Stimulated activated CD8-positive, alpha-beta memory T cell treated with anti-CD3 and anti-CD28 coated beads, Interleukin-12 subunit alpha, Interleukin-12 subunit beta, amount 100 ng/mL, for 4 hours (primary cell): ENCODE measurements at regions not wholly inside any gene's neighbourhood (a gene's known extent, or its start where the extent isn't known, plus 50 kb on each side); places are given as distances from the start of the nearest gene placed in this dataset.

Source experiments
- DNase-seq: peaks from one replicate; pipeline ENCODE4 v3.0.0-alpha.2; 2020; ENCODE audit warnings: low read depth

GRCh38 chr2:191559569-191559968, 118.4 kb upstream of the NABP1 start:
- no peak for DNase-seq

GRCh38 chr2:191560411-191560980, 117.4 kb upstream of the NABP1 start:
- DNase-seq = no peak

GRCh38 chr2:191565120-191565519, 112.8 kb upstream of the NABP1 start:
- DNase-seq = no peak

GRCh38 chr2:191565647-191566198, 112.2 kb upstream of the NABP1 start:
- no peak for DNase-seq

- DNase-seq = peak; percentile 22
Observed at GRCh38 chr2:191566344-191566743, 111.6 kb upstream of the NABP1 start.

- no peak for DNase-seq
Observed at GRCh38 chr2:191567206-191567605, 110.7 kb upstream of the NABP1 start.

GRCh38 chr2:191569025-191569424, 108.9 kb upstream of the NABP1 start:
- no peak for DNase-seq

- DNase-seq = no peak
Observed at GRCh38 chr2:191571163-191571769, 106.7 kb upstream of the NABP1 start.

- no peak for DNase-seq
Observed at GRCh38 chr2:191572319-191572718, 105.6 kb upstream of the NABP1 start.

GRCh38 chr2:191573216-191573615, 104.7 kb upstream of the NABP1 start:
- DNase-seq = no peak

- no peak for DNase-seq
Observed at GRCh38 chr2:191574232-191574631, 103.7 kb upstream of the NABP1 start.

- no peak for DNase-seq
Observed at GRCh38 chr2:191577605-191578004, 100.3 kb upstream of the NABP1 start.

- no peak for DNase-seq
Observed at GRCh38 chr2:191578031-191578430, 99.9 kb upstream of the NABP1 start.

- no peak for DNase-seq
Observed at GRCh38 chr2:191580581-191580980, 97.4 kb upstream of the NABP1 start.

GRCh38 chr2:191581003-191581402, 96.9 kb upstream of the NABP1 start:
- DNase-seq = no peak

GRCh38 chr2:191582355-191582754, 95.6 kb upstream of the NABP1 start:
- no peak for DNase-seq

- DNase-seq = no peak
Observed at GRCh38 chr2:191591025-191591424, 86.9 kb upstream of the NABP1 start.

GRCh38 chr2:191593622-191594385, 84.1 kb upstream of the NABP1 start:
- DNase-seq = no peak

GRCh38 chr2:191597186-191597751, 80.7 kb upstream of the NABP1 start:
- no peak for DNase-seq

GRCh38 chr2:191598296-191598695, 79.6 kb upstream of the NABP1 start:
- no peak for DNase-seq

GRCh38 chr2:191601060-191601459, 76.9 kb upstream of the NABP1 start:
- no peak for DNase-seq

GRCh38 chr2:191604154-191604553, 73.8 kb upstream of the NABP1 start:
- DNase-seq = no peak

GRCh38 chr2:191607096-191607495, 70.8 kb upstream of the NABP1 start:
- DNase-seq = no peak
